ENCODE measurements at regions not wholly inside any gene's neighbourhood (a gene's known extent, or its start where the extent isn't known, plus 50 kb on each side); places are given as distances from the start of the nearest gene placed in this dataset.

DNA sequence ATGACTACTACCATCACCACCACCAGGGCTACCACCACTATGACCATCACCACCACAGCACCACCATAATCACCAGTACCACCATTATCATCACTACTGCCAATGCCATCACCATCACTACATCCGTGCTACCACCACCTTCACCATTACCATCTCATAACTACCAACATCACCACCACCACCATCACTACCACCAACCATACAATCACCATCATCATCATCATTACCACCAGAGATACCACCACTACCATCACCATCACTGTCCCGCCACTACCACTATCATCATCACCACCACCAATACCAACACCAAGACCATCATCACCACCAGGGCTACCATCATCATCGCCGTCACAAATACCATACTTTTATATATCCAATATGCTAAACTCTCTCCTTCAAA, 369.6 kb upstream of the DYNLRB2 start:
- no peak for DNase-seq

GRCh38 chr16:80167657-80168390, 373.0 kb upstream of the DYNLRB2 start:
- peak; percentile 47 for DNase-seq

- no peak for DNase-seq
These were observed 374.7 kb upstream of the DYNLRB2 start for GRCh38 chr16:80166082-80166481.

DNA sequence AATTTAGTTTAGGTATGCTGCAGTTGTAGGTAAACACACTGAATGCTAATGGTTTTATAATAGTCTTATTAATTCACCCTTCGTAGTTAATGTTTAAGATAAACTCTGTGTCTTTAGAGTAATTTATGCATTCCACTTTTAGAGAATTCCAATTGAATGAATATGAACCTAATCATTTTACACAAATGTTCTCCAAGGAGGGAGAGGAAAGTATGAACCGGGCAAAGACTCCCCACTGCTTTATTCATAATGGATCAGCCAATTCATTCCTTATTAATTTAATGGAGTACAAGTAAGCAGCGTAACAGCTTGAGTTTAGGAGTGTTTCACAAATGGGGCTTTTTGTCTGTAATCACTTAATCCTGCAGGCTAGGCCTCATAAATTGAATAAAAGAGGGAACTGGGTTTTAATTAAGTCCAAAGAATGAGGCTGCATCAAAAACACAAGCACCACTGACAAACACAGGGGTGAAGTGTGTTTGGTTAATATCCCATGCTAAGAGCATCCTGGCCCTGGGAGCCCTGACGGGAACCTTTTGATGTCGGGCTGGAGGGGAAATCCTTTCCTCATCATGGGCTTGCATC, 375.7 kb upstream of the DYNLRB2 start:
- DNase-seq, result no peak

- DNase-seq, result no peak
These were observed 377.5 kb upstream of the DYNLRB2 start for GRCh38 chr16:80163339-80163738.

DNA sequence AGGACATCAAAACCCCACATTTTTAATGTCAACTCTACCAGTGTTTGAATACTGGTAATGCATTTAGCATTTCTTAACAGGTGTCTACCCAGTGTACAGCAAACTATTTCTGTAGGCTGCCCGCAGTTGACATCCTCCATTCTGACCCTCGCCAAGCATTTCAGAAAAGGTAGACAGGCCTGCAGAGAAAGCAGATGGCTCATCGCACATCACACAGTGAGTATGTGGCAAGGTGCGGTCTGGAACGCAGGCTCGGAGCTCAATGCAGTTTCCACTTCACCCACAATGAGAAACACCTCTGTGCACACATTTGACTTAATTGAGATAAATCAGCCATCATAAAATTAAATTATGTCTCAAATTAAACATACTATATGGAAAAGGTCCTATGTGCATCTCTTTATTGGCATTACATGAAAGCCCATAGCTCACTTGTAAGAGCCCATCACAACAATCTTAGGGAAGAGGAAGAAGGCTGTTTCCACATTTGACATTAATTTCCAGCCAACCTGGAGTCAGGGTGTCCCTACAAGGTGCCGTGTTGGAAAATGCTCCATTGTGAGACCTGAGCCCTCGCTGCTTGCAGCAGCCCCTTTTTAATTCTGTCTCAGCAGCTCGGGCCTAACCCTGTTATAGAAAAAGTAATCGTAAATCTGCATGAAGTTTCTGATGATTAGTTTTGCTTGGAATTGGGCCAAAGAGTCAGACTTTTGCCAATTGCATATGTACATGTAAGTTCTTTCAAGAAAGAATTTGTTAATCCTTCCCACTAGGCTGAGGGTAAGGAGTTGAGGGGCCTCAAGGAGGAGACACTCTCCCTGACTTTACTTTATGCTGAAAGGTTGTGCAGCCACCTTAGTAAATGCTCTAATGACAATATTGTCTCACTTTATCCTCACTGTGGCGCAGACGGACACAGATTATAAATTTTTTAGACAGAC, 378.7 kb upstream of the DYNLRB2 start:
- no peak for DNase-seq

GRCh38 chr16:80158766-80159165, 382.0 kb upstream of the DYNLRB2 start:
- DNase-seq, result no peak

- no peak for DNase-seq
These were observed 389.1 kb upstream of the DYNLRB2 start for GRCh38 chr16:80151722-80152111.

DNA sequence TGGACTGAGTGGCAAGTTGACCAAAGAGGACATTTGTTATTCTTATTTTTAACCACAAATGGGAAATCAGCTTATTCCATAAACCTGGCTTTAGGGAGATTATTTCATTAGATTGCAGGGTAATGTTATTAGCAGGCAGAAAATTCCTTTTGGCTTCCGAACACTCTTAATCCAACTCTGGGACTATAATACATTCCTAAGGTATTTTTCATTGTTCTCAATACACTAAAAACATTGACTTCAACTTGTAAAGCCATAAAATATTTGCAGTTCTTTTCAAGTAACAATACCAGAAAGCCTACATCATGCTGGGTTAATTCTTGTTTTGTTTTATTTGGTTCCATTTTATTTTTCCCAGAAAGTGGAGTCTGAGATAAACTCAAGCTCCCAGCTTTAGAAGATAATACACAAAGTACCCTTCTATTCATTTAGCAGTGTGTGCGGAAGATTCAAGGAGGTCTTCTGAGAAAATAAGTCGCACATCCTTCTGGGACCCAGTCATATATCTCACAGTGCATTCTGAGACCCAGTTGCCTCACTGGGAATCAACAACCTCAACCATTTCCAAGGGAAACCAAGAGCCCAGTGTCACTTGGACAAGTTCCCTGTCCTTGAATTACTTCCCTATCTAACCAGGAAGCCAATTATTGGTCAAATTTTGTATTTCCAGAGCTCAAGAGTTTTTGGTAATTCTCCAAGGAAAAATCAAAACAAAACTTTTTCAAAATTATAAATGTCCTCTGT, 389.6 kb upstream of the DYNLRB2 start:
- DNase-seq, result no peak

DNA sequence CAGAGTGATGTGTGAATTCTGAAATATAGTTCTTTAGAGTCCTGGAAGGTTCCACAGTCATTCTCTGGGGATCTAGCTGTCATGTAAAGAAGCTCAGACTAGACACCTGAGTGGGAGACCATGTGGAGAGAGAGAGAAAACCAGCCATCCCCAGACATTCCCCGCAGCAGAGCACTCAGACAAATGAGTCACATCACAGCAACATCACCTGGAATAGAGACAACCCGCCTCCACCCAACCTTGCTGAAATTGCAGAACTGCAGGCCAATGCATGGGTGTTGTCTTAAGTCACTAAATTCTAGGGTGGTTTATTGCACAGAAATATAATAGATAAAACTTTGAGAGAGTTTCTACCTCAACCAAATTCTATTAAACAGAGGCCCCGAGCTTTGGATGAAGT, 392.0 kb upstream of the DYNLRB2 start:
- DNase-seq, result no peak

GRCh38 chr16:80147026-80147655, 393.7 kb upstream of the DYNLRB2 start:
- no peak for DNase-seq

- DNase-seq, result no peak
These were observed 396.6 kb upstream of the DYNLRB2 start for GRCh38 chr16:80144191-80144590.

DNA sequence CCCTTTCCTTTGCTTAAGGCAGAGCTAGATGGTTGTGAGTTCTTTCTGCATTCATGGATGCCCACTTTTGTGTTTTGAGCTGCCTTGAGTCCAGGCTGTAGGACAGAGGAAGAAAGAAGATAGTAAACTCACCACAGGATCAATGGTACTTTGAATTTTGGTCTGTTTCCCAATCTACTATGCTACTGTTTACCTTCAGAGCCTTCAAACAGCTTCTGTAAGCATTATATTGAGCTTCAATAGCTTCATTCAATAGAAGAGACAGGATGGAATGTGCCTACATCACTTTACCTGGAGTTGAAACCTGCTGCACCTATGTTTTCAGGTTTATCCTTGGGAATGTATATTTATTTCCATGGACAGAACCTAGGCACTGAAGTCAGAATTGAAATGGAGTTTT, 397.9 kb upstream of the DYNLRB2 start:
- DNase-seq, result no peak

- DNase-seq, result no peak
These were observed 398.5 kb upstream of the DYNLRB2 start for GRCh38 chr16:80142281-80142680.

GRCh38 chr16:80129791-80130190, 411.0 kb upstream of the DYNLRB2 start:
- no peak for DNase-seq

DNA sequence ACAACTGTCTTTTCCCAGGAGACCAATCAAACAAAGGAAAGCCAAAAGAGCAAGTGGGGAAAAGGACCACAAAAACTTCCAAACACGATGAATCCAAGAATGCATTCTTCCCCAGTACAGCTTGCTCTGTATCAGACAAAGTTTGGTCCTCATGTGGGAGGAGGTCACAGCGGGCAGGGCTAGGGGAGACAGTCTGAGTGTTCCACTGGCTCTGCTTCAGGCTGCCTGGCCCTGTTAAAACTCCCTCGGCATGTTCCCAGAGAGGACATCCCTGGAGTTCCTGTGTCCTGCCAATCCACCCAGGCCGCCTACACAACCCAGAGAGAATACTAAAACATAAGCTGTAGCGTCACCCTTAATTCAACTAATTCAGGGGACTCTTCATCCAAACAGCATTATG, 415.1 kb upstream of the DYNLRB2 start:
- no peak for DNase-seq

DNA sequence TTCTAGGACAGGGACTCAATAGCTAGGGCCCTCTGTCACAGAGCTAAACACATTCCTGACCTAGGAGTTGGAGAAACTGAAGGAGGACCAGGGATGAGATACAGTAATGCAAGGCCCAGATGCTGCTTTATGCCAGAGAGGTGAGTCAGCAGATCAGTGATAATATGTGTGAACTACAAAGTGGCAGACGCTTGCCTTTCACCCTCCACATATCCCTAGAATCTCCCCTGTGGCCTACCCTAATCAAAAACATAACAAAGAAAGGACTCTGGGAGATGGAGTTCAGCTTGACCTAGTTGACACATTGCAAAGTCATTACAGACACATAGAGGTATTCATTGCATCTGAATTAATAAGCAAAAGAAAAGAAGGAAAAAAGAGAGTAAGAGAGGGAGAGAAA, 417.6 kb upstream of the DYNLRB2 start:
- no peak for DNase-seq

GRCh38 chr16:80122115-80122514, 418.7 kb upstream of the DYNLRB2 start:
- no peak for DNase-seq

DNA sequence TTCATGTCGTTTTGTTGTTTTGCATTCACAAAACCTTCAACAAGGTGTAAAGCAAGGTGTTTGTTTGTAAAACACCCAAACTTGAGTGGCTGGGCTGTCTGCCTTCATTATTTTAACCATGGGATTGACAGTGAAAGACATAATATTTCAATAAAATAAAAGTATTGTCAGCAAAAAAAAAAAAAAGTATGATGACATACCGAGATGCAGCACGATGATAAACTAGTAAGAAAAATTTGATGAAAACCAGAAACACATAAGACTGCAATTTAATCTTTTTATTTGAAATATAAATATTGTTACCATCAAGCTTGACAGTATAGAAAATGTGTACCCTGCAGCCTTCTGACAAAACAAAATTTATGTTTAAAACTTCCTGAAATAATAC, 419.3 kb upstream of the DYNLRB2 start:
- no peak for DNase-seq

- no peak for DNase-seq
These were observed 419.8 kb upstream of the DYNLRB2 start for GRCh38 chr16:80120899-80121521.

DNA sequence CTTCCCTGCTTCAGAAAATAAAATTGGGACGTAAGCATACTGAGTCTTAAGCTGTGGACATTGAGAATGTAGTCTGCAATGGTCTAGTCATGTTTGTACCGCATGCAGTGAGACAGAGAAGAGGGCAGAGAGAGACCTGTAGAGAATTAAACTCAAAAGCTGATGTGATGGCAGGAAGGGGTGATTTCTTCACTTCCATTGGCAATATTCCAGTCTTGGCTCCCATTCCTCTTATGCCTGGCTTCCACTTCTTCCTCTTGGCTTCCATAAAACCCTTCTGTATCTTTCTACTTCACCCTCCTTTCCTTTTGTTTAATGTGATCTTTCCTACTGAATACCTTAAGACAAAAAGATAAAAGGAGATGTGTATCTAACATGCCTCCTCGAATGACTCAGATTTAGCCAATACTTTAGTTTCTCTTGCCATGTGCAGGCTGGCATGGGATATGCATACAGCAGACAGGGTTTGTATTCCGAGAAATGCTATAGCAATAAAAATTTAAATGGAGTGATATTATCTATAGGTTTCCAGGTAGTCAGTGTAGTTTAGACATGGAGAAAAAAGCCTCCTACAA, 423.1 kb upstream of the DYNLRB2 start:
- DNase-seq, result no peak

DNA sequence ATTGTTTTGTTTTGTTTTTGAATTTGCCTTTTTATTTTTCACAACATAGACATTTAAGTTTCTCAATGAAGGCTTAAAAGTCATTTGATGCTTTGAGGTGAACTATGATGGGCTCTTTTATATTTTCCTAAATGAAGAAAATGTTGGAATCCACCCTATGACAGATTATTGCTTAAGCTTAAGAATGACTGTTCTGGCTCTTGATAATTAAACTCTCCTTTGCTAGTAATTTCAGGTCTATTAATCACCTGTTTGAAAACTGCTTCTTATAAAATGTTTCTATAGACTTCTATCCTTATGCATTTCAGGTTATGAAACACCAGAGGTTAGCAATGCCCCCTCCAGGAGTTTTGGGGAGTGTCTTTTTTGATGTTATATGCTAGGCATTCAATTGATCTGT, 424.1 kb upstream of the DYNLRB2 start:
- no peak for DNase-seq

Data from NCI-H1092 (cell line).